Stimulated activated CD8-positive, alpha-beta memory T cell treated with anti-CD3 and anti-CD28 coated beads, Interleukin-4, amount 100 ng/mL, for 24 hours (primary cell): ENCODE measurements at regions not wholly inside any gene's neighbourhood (a gene's known extent, or its start where the extent isn't known, plus 50 kb on each side); places are given as distances from the start of the nearest gene placed in this dataset.
"Not testable (repeated sequence)": the region's sequence is repeated elsewhere in the genome, so short reads cannot be mapped to it uniquely, and the experiment has no call there.

Source experiments
- DNase-seq: peaks from one replicate; pipeline ENCODE4 v3.0.0-alpha.2; 2020; ENCODE audit warnings: low read depth

DNA sequence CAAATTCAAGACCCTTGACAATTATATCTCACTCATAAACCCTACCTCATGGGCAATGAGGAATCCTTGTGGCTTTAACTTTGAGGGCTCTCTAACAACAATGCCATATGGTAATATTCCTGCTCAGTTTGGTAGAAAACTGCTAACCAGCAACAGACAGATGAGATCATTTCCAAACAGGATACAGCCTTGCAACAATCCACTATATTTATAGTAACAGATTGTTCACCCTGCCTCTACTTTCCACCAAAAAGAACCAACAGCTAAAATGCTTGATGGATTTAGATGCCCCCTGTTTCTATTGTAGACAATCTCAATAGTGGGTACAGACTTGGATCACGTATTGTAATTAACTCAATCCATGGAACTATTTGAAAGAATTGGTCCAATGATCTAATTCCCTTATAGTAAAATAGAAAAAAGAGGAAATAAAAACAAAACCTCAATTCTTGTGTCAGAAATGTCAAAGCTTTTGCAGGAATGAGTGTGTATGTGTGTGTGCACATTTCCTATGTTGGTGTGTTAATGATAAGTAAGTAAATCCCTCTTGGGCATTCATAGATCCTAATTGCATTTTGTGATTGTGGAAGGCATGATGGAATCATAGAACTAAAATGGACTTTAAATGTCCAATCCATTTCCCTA, 100.0 kb upstream of the EDEM3 start:
- no peak for DNase-seq

DNA sequence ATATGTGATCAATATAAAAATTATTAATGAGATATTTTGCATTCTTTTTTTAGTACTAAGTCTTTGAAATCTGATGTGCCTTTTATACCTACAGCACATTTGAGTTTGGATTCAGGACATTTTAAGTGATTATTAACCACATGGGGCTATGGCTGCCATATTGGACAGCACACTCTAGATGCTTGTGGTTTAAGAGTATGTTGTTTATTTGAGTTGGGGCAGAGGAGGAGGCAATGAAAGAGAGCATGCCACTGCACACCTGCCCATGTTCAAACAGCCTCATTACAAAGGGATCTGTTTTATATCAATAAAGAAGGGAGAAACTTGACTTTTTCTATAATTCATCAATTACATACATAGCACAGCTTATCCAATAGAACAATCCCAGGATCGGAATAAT, 99.4 kb upstream of the EDEM3 start:
- DNase-seq = no peak

DNA sequence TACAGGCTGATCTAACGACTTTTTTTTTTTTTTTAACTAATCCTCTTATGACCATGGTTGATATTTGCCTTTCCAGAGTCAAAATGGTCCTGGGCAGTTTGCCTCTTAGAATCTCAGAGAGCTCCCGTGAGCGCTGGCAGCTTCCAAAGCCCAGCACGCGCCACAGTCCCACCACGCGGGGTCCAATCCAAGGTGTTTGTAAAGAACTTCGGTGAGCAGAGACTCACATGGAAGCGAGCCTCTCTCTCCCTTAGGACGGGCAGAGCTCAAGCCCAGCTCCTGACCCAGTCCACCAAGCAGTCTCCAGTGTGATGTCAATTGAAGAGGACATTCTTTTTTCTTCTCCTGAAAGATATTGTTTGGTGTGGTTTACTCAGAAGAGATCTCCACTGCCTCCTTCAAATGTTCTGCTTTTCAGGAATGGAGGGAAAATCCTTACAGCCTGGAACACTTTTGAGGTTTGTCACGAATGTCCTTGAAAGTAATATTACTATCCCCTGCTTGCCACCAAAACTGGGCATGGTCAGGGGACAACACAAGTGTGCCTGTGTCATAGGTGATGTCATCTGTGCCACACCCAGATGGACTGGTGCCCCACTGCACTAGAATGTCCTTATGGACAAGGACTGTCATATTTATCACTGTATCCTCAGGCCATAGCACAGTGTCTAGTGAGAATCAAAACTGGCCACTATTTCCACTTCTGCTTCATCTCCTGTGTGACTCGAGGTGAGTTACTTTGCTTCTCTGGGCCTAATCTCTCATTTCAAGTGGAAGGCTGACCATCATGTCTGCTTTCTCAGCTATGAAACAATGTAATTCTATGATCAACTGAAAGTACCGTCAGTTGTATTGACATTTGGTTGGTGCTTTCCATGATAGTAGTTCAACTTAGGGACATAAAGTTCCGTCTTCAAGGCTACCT, 97.4 kb upstream of the EDEM3 start:
- no peak for DNase-seq

DNA sequence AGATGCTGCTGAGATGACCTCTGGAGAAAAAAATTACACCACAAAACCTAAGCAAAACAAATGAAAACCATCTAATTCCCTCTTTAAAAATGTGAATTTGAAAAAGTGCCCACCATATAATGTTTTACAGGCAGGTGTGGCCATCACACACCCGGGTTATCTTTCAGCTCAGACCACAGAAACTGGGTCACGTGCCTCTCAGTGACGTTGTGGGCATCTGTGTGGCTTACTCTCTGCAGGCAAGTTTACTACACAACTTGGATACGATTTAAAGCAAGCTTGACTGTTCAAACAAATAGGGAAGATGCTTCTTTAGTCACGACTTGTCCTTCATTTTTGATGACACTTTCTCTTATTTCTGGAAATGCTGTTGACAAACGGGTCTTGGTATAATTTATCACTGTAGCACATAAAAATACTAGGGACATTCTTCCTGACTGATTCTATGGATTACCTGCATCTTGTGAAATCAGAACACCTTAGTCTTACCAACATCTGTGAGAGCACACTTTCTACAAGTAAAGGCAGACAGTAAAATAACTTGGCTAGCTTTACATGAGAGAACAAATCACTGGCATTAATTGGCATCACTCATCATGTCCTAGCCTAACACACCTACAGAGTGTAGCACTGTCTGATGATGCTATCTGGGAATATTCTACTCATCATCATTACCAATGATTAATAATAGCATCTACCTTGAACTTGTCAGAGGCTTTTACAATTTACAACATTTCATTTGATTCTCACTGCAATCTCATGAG, 89.3 kb upstream of the EDEM3 start:
- peak; percentile 51 for DNase-seq

DNA sequence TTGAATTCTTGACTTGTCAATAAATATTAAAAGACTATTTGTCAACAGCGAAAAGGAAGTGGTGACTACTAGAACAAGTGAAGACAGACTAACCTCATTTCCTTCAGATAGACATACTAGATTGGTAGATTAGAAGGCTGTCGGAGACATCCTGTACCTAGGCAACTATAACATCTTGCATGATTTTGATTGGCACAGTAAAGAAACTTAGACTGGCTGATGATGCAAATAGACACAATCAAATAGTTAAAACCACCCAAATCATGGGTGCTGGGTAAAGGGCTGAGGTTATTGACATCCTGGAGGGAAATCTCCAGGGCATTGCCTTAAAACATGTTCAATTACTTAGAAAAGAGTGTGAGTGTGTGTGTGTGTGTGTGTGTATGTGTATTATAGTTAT, 85.9 kb upstream of the EDEM3 start:
- DNase-seq = no peak

DNA sequence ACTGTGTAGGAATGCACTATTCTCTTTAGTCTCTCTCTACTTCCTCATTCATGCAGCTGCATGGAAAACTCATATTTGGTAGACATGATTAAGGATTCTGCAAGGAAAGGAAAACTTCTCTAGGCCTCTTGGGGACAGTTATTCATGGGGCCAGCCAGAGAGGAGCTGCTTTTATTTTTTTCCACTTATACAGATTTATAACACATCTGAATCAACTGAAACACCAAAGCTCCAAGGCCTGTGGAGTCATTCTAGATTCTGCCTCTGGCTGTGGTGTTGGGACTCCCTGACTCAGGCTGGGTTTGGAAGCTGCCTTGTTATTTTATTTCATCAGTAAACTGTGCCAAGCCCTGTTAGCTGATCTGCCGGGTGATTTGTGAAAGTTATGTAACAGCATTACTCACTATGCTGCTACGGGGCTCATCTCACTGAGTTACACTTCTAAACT, 83.9 kb upstream of the EDEM3 start:
- DNase-seq = no peak

DNA sequence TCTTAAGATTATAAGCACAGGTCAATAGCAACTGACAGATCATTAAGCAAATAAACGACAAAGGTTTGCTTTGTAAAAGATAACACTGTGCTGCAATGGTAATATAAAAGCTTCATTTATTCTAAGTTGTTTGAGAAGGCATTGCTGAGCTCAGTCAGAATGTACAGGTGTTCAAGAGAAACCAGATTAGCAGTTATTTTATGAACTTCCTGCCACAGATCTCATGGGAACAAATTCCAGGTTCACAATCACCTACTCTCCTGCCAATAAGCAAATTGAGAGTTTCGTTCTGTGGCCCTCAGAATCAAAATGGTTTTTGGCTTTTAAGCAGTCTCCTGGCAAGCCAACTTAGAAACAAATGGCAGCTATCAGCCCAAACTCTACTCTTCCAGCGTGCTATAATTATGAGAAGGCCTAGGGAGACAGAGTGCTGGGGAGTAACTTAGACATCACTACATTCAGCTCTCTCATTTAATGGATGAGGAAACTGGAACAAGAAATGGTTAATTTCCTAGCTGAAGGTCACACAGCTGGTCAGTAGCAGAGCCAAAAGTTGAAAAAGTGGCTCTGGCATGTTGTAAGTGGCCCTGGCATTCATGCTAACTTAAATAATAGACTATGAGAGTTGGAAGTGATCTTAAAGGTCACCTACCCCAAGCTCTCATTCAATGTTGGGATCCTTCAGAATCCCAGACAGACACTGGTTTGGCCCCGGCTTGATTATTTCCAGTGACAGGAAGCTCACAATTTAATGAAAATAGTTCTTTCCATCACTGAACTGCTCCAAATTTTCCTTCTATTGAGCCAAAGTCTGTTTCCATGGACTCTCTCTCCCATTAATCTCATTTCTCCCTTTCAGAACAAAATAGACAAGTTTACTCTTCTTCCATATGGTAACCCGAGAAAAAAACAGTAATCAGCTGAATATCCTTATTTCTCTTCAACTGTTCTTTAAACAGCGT, 82.6 kb upstream of the EDEM3 start:
- DNase-seq = no peak

DNA sequence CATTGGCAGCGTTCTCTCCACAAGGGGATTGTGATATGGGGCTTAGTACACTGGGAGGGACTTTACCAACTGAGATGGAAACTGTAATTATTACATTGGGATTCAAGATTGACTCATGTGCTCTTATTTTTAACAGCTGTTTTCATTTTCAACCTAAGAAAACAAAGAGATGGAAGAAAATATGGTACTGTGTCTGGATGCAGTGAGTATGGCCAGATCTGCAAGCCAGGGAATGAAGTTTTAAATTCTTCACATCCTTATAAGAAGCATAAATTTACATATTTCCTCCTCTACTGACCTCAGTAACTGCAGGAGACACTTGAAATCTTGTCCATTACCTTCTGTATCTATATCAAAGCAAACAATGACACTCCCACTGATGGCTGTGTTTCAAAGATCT, 81.5 kb upstream of the EDEM3 start:
- DNase-seq = no peak

DNA sequence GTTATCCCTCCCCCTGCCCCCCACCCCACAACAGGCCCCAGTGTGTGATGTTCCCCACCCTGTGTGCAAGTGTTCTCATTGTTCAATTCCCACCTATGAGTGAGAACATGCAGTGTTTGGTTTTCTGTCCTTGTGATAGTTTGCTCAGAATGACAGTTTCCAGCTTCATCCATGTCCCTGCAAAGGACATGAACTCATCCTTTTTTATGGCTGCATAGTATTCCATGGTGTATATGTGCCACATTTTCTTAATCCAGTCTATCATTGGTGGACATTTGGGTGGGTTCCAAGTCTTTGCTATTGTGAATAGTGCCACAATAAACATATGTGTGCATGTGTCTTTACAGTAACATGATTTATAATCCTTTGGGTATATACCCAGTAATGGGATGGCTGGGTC, 79.3 kb upstream of the EDEM3 start:
- DNase-seq = not testable (repeated sequence)

DNA sequence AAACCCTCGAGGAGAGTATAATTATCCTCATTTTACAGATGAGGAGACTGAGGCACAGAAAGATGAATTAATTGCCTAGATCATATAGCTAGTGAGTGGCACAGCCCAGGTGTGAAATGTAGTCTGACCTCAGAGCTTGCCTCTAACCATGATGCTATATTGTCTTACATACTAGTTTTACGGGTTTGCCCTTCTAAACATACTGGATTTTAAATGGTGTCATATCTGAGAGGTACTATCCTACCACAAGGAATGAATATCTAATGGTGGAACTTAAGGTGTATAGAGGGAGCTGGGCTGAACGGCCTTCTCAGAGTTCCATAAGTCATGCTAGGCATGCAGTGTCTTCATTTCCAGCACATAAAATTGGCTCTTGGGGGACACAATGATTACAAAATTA, 77.9 kb upstream of the EDEM3 start:
- DNase-seq = no peak

DNA sequence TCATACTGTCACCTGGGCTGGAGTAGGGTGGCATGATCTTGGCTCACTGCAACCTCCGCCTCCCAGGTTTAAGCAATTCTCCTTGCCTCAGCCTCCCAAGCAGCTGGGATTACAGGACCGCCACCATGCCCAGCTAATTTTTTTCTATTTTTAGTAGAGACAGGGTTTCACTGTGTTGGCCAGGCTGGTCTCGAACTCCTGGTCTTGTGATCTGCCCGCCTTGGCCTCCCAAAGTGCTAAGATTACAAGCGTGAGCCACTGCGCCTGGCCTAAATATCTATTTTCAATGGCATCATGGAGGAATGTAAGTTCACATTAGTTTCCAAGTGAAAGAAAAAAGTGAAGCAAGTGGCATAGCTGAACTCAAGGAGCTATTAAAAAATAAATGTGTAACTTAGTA, 74.8 kb upstream of the EDEM3 start:
- not testable (repeated sequence) for DNase-seq

DNA sequence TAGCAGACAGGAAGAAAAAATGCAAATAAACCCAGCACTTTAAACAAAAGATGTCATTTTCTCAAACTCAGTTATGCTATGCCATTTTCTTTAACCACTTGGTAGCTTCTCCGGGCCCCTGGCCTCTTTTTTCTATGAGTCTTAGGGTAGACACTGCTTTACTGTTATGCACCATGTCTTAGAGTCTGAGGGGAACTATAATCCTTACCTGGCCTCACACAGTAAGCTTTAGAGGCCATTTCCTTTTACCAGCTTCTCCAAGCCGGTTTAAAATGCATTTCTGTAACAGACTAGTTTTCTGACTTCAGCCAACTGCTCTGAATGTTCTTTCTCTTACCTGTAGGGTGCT, 73.7 kb upstream of the EDEM3 start:
- no peak for DNase-seq

DNA sequence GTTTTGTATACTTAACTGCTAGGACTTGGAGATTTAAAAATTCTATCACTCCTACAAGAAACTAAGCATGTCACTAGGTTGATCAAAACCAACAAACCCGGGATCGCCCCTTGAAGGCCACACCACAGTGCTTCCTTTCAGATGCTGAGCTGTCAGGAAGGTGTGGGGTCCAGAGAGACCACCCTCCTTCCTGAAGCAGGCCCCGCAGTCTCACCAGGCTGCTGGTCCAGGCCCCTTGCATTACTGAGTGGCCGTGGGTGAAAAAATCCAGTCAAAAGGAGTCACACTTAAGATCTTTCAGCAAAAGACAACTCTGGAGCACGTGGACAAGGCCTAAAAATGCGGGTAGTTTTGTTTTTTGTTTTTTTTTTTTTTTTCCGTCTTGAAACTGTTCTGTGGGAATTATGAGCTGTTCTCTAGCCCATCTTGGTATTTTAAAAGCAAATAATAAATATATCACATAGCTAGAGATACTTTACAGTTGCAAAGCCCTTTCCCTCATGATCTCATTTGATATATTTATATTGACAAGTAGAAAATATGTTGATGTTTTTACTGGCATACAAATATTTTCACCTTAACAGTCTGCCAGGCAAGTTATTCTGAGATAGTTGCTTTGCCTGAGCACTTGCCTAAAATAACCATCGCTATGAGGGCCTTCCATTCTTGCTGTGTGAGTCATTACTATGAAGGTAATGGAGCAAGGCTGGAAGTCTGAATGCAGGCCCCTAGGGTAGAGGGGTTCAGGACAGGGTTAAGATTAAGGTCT, 73.1 kb upstream of the EDEM3 start:
- no peak for DNase-seq

DNA sequence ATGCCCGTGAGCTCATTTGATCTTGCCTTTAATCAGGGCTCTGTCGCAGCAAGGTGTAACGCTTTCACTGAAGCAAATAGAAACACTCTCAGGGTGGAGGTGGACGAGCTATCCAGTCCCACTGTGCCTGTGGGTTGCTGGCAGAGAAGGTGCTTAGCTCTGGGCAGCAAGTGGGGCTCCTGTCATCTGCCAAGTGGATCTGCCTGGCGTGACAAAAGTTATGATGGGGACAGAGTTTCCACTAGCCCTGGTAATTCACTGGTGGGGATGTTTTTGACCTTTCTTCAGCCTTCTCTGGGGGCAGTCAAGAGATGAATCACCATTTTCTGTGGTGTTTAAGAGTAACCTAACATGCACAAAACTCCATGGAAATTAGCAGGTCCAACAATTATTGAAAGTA, 71.3 kb upstream of the EDEM3 start:
- no peak for DNase-seq

DNA sequence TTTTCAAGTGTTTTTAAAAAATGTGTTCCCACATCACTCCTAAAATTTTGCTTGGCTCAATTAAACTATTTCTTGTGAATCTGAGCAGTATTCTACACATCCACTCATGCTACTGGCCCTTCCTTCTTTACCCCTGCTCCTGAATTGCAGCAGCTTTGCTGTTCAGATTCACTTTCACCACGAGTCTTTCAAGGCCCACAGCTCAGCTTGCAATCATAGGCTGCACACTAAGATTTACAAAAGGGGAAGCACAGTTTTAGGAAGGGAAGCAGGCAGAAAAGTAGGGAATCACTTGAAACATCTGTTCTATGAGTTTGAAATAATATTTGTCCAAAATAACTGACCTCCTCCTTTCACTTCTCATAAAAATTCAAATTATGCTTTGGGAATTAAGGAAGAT, 70.9 kb upstream of the EDEM3 start:
- no peak for DNase-seq

DNA sequence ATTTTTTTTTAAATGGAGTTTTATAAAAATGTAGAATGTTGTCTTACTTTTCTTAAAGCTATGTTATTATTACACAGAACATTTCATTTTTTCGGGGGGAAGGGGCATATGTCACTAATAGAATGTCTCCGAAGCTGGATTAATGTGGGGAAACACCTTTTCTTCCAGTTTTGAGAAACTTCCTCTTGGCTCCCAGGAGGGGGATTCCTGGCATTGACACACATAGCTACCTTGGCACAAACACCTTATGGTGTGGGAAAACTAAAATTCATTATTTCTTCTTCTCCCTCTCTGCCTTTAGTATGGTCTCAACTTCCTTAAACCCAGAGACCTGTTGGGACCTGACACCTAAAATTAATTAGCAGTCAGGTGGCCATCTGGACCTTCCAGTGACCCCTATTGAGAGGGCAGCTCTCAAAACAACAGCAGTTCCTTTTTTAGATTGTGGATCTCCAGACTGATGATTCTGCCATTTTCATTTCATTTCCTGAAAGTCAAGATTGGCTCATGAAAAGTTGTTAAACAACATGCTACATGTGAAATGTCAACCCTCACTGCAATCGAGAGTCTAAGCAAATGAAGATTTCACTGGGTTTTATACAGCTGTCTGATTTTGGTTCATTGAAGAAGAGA, 70.1 kb upstream of the EDEM3 start:
- no peak for DNase-seq

DNA sequence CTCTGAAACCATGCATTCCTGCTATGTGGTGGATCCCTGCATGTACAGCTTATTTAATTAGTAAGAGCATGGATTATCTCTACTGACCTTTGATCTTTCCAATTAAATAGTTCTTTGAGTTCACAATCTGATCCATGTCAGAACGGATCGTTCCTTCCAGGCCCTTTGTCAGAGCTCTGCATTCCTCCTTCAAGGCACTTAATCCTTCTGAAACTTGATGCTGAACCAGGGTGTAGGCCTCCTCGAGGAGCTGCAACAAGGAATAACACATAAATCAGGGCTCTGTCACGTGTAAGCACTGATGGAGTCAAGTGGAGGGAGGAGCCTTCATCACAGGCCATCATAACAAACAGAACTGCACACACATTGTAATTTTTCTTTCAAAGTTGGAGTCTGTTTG, 68.4 kb upstream of the EDEM3 start:
- DNase-seq = no peak

DNA sequence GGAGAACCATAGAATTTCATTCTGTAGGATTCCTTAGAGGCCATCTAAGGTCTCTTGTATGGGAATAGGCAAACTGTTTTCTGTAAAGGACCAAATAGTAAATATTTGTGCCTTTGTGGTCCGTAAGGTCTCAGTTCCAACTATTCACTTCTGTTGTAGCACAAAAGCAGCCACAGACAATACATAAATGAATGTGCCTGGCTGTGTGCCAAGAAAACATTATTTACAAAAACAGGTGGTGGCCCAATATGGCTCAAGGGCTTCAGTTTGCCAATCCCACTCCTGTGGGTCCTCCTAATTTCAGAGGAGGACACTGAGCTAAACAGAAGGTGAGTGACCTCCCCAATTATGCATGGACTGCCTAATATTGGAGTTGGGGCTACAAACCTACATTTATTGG, 67.6 kb upstream of the EDEM3 start:
- DNase-seq = no peak

DNA sequence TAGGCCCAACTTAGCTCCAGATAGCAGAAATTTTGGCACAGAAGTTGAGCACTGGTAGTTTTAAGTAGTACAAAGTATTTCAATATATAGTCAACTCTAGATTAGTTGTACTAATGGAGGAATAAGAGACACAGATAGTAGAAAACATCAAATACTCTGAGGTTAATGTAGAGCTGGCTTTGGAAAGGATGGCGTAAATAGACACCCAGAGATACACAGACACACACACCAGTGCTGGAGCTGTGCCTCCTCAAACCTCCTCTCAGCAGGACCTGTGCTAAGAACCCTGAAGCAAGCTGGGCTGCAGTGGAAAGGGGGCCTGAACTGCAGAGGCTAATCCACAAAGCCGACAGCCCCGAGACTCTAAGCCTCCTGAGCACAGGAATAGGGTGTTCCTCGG, 67.0 kb upstream of the EDEM3 start:
- no peak for DNase-seq

DNA sequence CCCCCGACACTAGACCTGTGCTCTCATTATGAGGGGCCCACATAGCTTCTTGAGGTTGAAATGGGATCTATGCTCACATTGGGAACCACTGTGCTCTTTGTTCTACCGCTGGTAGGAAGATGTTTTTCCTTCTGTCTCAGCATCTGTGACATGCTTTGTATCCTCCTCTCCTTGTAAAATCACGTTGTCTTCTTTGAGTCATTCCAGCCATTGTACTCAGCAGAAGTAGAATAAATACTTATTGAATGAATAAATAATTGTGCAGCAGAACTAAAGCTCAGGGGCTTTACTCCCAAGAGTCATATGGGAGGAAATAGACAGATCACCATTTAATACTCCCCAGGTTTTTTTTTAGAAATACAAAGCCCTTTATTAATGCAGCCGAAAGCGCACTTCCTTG, 66.3 kb upstream of the EDEM3 start:
- DNase-seq = no peak
